NCI-H748 (cell line): ENCODE measurements at regions not wholly inside any gene's neighbourhood (a gene's known extent, or its start where the extent isn't known, plus 50 kb on each side); places are given as distances from the start of the nearest gene placed in this dataset.
"Not testable (repeated sequence)": the region's sequence is repeated elsewhere in the genome, so short reads cannot be mapped to it uniquely, and the experiment has no call there.

ENCODE experiments used
- DNase-seq: peaks from one replicate; lab custom pipeline; 2025; ENCODE audit not compliant: unreplicated experiment; lab: John Stamatoyannopoulos, UW

GRCh38 chr12:115297445-115297844 lies 613.5 kb upstream of the TBX3 start:
- no peak for DNase-seq

- DNase-seq, result no peak
These were observed 612.7 kb upstream of the TBX3 start for GRCh38 chr12:115296613-115297198.

- DNase-seq, result no peak
These were observed 611.9 kb upstream of the TBX3 start for GRCh38 chr12:115295886-115296285.

- DNase-seq, result no peak
These were observed 610.6 kb upstream of the TBX3 start for GRCh38 chr12:115294453-115295133.

GRCh38 chr12:115285429-115285828 lies 601.5 kb upstream of the TBX3 start:
- DNase-seq, result not testable (repeated sequence)

GRCh38 chr12:115273456-115273855 lies 589.5 kb upstream of the TBX3 start:
- DNase-seq, result no peak

GRCh38 chr12:115268451-115268850 lies 584.5 kb upstream of the TBX3 start:
- DNase-seq, result peak; percentile 40

GRCh38 chr12:115267891-115268290 lies 583.9 kb upstream of the TBX3 start:
- no peak for DNase-seq

- DNase-seq, result no peak
These were observed 583.5 kb upstream of the TBX3 start for GRCh38 chr12:115267464-115267863.

GRCh38 chr12:115264605-115265004 lies 580.6 kb upstream of the TBX3 start:
- DNase-seq, result no peak

GRCh38 chr12:115261691-115262398 lies 577.9 kb upstream of the TBX3 start:
- peak; percentile 83 for DNase-seq

GRCh38 chr12:115260762-115261675 lies 577.0 kb upstream of the TBX3 start:
- no peak for DNase-seq

GRCh38 chr12:115259968-115260747 lies 576.2 kb upstream of the TBX3 start:
- peak; percentile 92 for DNase-seq

- DNase-seq, result no peak
These were observed 573.8 kb upstream of the TBX3 start for GRCh38 chr12:115257791-115258190.

GRCh38 chr12:115255962-115256361 lies 572.0 kb upstream of the TBX3 start:
- DNase-seq, result no peak

GRCh38 chr12:115255257-115255656 lies 571.3 kb upstream of the TBX3 start:
- no peak for DNase-seq

GRCh38 chr12:115253049-115253448 lies 569.1 kb upstream of the TBX3 start:
- DNase-seq, result no peak

- no peak for DNase-seq
These were observed 567.8 kb upstream of the TBX3 start for GRCh38 chr12:115251727-115252126.

GRCh38 chr12:115249671-115250278 lies 565.8 kb upstream of the TBX3 start:
- no peak for DNase-seq

- no peak for DNase-seq
These were observed 561.0 kb upstream of the TBX3 start for GRCh38 chr12:115245020-115245419.
